ENCODE measurements at regions not wholly inside any gene's neighbourhood (a gene's known extent, or its start where the extent isn't known, plus 50 kb on each side); places are given as distances from the start of the nearest gene placed in this dataset.

DNA sequence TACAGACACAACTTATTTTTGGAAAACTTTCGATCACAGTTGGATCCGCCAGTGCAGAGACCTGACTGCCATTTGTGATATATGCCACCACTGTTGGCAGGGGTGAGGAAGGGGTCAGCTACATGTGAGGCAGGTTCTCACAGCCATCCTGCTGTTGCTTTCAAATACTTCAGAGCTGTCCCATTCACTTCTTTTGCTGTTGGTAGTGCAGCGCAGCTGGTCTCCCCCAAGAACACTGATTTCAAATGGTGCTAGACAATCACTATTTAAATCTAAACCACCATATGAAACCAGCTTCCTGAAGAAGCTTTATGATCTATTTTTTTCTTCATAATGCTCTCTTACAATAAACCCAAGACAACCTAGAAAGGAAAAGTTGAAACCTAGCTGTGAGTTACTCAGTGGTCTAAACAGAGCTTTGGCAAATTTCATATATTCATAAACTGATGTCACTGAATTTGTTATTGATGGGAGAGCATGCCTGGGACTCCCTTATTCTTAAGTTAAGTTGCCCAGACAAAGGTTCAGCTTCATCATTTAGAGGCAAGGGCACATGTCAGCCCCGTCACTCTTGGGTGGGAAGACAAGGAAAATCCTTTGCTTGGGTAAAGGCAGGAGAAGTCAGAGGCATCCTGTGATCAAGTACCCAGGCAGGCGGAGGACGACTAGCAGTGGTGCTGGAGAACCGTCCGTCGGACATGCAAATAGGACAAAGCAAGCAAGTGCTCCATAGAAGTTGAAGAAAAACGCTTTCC lies 143.4 kb upstream of the KLF14 start:
- no peak for DNase-seq (ENCODE audit: low spot score)
- ATAC-seq, result no peak

DNA sequence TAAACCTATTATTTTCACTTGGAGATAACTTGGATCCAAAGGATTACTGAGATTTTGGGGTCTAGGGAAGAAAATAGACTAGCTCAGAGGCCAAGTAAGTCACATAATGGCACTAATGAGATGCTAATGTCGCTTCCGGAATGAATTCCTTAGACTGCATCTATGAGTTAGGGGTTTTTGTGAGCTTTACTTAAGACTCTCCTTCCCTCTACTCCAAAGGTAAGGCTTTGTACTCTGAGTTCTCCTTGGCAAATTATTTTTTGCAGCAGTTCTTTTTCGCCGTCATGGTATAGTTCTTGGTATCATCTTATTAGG lies 143.9 kb upstream of the KLF14 start:
- DNase-seq (ENCODE audit: low spot score), result no peak
- no peak for ATAC-seq
- Mint-ChIP-seq H3K9me3 (no peaks in the 10 kb centered on the region), H3K27ac (no peak overlapping the region), H3K4me1 (ENCODE audit: low read depth in 2 of 2) (peaks cover 47 to 55% of the 10 kb centered on the region in 2 donors), H3K4me3 (no peak overlapping the region), H3K27me3 (no peaks in the 10 kb centered on the region), H3K36me3 (peaks cover 57% of the 10 kb centered on the region)

More for the DNA sequence above, 143.4 kb upstream of the KLF14 start:
- Mint-ChIP-seq H3K4me3 (no peak overlapping the region), H3K9me3 (no peaks in the 10 kb centered on the region), H3K36me3 (peaks cover 62% of the 10 kb centered on the region), H3K27ac (peak overlapping the region in 1 of 2 donors; percentile 31), H3K27me3 (no peaks in the 10 kb centered on the region), H3K4me1 (ENCODE audit: low read depth in 2 of 2) (peaks cover 52 to 58% of the 10 kb centered on the region in 2 donors)

DNA sequence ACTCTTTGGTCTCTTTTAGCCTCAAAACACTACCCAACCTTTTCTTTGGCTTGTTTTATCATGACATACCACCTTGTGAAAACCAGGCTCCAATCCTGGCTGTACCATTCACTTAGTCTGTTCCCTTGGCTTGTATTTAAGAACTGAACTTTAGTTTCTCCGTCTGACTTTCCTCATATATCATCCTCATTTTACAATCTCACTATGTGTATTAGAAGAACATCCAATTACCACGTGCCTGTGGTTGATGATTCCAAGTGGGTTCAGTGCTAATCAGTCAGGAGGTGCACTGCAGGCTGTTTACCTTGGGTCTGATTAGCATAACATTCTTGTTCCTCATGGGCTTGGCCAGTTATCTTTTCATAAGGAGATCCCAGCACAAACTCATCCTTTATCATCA lies 144.8 kb upstream of the KLF14 start:
- peaks cover 39 to 50% of the 10 kb centered on the region in 2 donors for H3K4me1 Mint-ChIP-seq (ENCODE audit: low read depth in 2 of 2)
- peak overlapping the region; percentile 12 to 16 for H3K27ac Mint-ChIP-seq
- ATAC-seq, result no peak

DNA sequence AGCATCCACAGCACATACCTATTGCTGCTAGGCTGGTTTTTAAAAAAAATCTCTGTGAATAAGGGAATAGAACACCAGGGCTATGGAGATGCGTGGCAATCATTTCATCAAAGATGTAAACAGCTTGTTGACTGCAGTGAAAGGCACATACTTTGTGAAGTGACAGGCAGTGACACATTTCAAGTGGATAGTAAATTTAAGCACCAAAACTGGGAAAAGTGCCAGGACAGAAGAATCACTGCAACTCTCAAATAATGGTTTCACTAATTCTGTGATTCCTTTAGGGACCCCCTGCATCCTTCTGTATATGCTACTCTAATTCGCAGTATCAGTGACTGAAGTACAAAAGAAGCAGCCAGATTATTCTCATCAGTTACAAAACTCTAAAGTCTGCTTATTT lies 145.2 kb upstream of the KLF14 start:
- peaks cover 47% of the 10 kb centered on the region for H3K36me3 Mint-ChIP-seq

More for the DNA sequence above, 144.8 kb upstream of the KLF14 start:
- Mint-ChIP-seq H3K9me3 (no peaks in the 10 kb centered on the region), H3K4me3 (no peak overlapping the region), H3K27me3 (no peaks in the 10 kb centered on the region), H3K36me3 (peaks cover 49% of the 10 kb centered on the region)
- DNase-seq (ENCODE audit: low spot score), result no peak

DNA sequence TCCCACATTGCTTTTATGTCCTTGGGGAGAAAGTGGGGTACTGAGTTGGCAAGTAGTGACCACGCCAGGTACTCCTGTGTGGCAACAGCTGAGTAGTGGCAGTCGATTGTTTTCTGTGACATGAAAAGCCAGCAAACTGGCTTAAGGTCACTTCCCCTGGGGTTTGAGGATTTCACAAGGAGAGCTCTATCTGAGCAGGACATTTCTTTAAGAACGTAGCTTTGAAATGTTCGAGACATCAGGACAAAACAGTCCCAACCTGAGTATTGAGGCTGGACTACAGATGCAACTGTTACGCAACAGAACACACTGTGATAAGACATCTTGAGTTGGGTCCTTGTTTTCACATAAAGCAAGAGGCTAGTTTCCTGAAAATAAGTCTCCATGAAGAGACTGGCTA lies 146.7 kb upstream of the KLF14 start:
- Mint-ChIP-seq H3K9me3 (no peaks in the 10 kb centered on the region), H3K27me3 (no peaks in the 10 kb centered on the region), H3K4me1 (ENCODE audit: low read depth in 2 of 2) (peaks cover 24 to 46% of the 10 kb centered on the region in 2 donors), H3K4me3 (no peak overlapping the region), H3K36me3 (peaks cover 42% of the 10 kb centered on the region), H3K27ac (peak overlapping the region; percentile 18 to 50)
- no peak for ATAC-seq
- DNase-seq (ENCODE audit: low spot score), result no peak

More for the DNA sequence above, 145.2 kb upstream of the KLF14 start:
- Mint-ChIP-seq H3K27me3 (no peaks in the 10 kb centered on the region), H3K9me3 (no peaks in the 10 kb centered on the region), H3K4me3 (no peak overlapping the region), H3K27ac (peak overlapping the region; percentile 12 to 16), H3K4me1 (ENCODE audit: low read depth in 2 of 2) (peaks cover 35 to 47% of the 10 kb centered on the region in 2 donors)
- no peak for ATAC-seq
- DNase-seq (ENCODE audit: low spot score), result no peak

DNA sequence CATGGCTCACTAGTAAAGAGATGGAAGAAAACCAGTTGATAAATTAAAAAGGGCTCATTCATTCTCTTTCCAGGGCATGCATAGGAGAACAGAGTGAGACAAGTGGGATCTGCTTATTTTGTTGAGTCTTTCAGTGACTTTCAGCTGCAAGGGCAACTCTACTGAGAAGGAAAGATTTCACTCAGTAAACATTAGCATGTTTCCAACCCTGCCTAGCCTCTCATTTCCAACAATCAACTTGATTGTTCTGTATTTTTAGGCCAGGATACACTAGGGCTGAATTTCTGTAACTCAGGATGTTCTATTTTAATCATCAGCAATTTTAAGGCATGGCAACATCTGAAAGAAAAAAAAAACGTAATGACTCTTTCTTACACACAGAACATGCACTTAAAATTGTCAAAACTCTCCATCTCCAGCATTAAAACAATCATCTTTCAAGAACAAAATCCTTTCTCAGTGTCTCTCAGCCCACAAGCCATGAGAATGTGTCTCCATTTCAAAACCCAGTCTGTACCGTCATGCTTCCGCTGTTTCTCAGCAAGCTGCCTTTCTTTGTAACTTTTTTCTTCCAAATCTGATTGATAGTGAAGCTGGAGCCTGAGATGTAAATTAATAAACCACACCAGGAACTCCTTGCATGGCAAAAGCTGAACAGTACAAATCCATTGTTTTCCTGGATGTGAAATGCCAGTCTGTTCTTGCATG lies 147.2 kb upstream of the KLF14 start:
- Mint-ChIP-seq H3K27ac (peak overlapping the region; percentile 18 to 50), H3K27me3 (no peaks in the 10 kb centered on the region), H3K36me3 (peaks cover 42% of the 10 kb centered on the region), H3K4me3 (no peak overlapping the region), H3K4me1 (ENCODE audit: low read depth in 2 of 2) (peaks cover 23 to 45% of the 10 kb centered on the region in 2 donors), H3K9me3 (no peaks in the 10 kb centered on the region)
- DNase-seq (ENCODE audit: low spot score), result no peak
- ATAC-seq, result no peak

DNA sequence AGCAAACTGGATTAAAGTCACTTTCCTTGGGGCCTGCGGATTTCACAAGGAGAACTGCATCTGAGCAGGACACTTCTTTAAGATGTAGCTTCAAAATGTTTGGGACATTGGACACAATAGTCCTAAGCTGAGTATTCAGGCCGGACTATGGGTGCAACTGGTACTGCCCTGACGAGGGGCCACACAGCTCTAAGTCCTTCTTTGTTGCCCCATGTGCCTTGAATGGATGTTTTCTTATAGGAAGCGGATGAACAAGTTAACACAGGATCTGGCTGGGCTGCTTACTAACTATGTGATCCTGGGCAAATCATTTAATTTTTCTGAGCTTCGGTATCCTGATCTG lies 147.8 kb upstream of the KLF14 start:
- Mint-ChIP-seq H3K27me3 (no peaks in the 10 kb centered on the region), H3K9me3 (no peaks in the 10 kb centered on the region), H3K4me1 (ENCODE audit: low read depth in 2 of 2) (peaks cover 23 to 45% of the 10 kb centered on the region in 2 donors), H3K4me3 (no peak overlapping the region), H3K36me3 (peaks cover 37% of the 10 kb centered on the region), H3K27ac (peak overlapping the region; percentile 18 to 50)
- DNase-seq (ENCODE audit: low spot score) (no peak), ATAC-seq (no peak)

DNA sequence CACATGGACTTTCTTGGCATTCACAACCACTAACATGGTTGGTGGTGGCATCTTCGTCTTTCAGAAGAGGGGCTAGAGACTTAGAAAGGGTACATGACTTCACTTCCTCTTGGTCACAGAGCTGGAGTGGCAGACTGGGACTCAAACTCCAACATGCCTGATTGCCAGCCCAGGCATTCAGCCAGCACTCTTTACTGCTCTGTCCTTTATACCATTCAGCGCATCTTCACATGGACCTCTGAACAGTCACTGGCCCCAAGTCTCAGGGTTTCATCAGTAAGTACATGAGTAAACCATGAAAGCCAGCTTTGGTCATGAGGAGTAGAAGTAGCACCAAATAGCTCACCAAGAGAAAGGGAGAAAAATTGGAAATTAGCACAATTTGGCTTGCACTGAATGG lies 148.4 kb upstream of the KLF14 start:
- Mint-ChIP-seq H3K27me3 (no peaks in the 10 kb centered on the region), H3K27ac (peak overlapping the region; percentile 18 to 50), H3K36me3 (peaks cover 42% of the 10 kb centered on the region), H3K9me3 (no peaks in the 10 kb centered on the region), H3K4me1 (ENCODE audit: low read depth in 2 of 2) (peaks cover 30 to 47% of the 10 kb centered on the region in 2 donors), H3K4me3 (no peak overlapping the region)
- DNase-seq (ENCODE audit: low spot score) (no peak), ATAC-seq (no peak)

DNA sequence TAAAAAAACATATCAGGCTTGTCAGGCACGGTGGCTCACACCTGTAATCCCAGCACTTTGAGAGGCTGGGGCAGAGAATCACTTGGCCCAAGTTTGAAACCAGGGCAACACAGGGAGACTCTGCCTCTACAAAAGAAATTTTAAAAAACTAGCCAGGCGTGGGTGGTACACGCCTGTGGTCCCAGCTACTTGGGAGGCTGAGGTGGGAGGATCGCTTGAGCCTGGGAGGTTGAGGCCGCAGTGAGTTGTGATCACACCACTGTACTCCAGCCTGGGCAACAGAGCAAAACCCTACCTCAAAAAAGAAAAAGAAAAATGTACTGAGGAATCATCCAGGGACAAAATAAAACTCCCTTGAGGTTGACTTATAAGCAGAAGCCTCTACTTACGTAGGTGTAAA lies 149.9 kb upstream of the KLF14 start:
- no peaks in the 10 kb centered on the region for H3K27me3 Mint-ChIP-seq
- H3K27ac Mint-ChIP-seq, result peak overlapping the region in 1 of 2 donors; percentile 23
- no peak overlapping the region for H3K4me3 Mint-ChIP-seq
- H3K36me3 Mint-ChIP-seq, result peaks cover 49% of the 10 kb centered on the region
- DNase-seq (ENCODE audit: low spot score), result no peak
- no peak for ATAC-seq
- H3K9me3 Mint-ChIP-seq, result no peaks in the 10 kb centered on the region
- peaks cover 39 to 51% of the 10 kb centered on the region in 2 donors for H3K4me1 Mint-ChIP-seq (ENCODE audit: low read depth in 2 of 2)

DNA sequence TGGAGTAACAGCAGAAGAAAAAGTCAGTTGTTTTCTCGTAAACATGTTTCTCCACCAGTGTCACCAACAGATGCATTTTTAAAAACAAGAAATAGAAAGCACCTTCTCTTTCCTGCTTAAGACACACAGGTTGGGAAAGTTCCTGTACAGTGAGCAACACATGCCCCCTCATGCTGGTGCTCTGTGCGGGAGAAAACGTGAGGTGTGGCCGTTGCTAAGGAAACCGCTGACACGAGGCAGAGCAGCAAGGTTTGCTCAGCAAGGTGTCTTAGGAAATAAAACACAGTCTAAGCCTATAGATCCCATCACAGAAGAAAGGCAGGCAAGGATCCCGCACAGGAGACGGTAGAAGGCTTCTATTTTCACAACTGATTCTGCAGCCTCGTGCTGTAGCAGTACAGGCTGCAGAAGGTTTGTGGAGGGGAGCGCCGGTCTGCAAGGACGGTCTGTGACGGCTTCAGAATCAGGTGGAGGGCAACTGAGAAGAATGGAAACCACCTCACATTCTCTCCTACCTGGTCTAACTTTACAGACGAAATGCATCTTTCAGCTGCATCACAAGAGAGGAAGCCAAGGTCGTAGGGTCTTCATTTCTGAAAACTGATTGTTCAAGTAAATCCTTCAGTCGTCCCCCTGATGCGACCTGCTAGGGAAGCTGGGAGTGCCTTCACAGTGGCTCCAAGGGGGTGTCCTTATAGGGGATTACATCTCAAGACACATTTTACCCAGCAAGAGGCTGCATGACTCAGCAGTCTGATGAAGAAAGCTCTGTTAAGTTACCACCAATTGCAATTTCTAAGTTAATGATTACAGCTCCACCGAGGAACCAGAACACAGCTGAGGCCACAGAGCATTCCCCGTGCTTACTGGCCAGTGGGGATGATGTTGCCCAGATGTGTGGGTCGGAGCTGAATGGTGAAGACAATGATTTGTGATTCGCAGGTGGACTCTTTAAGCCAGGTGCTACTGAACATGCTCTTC lies 150.7 kb upstream of the KLF14 start:
- DNase-seq (ENCODE audit: low spot score) (no peak), ATAC-seq (no peak)
- H3K4me1 Mint-ChIP-seq (ENCODE audit: low read depth in 2 of 2), result peaks cover 39 to 50% of the 10 kb centered on the region in 2 donors
- peak overlapping the region; percentile 23 to 54 for H3K27ac Mint-ChIP-seq
- H3K27me3 Mint-ChIP-seq, result no peaks in the 10 kb centered on the region
- no peaks in the 10 kb centered on the region for H3K9me3 Mint-ChIP-seq
- H3K36me3 Mint-ChIP-seq, result peaks cover 44% of the 10 kb centered on the region
- H3K4me3 Mint-ChIP-seq, result no peak overlapping the region

DNA sequence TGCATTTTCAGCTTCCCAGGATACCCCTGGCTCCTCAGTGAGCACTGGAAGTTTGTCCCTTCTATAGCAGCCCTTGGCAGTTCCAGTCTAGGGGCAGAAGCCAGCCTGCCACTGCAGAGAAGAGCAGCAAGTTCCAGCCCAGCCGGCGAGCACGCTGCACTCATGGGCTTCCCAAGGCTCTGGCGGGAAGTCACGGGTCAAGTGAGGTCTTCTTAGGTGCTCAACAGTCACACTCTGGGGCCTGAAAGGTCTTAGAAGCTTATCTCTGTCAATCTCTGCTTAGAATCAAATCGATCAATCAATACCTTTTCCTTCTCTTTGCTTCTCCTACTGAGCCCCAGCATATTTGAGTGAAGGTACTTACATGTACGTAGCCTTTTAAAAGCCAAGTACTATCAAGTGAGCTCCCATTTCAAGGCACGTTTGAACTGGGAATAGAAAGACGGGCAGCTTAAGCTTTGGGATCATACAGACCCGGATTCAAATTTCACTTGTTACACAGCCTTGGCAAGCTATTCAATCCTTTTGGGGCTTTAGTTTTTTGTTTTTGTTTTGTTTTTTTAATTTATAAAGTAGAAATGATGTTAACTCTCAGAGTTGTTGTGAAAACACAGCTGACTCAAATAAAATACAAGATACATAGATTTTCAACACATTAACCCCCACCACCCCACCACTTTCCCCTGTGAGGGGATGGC lies 152.6 kb upstream of the KLF14 start:
- no peak for DNase-seq (ENCODE audit: low spot score)
- H3K4me1 Mint-ChIP-seq (ENCODE audit: low read depth in 2 of 2), result peaks cover 48 to 51% of the 10 kb centered on the region in 2 donors
- peak overlapping the region; percentile 60 to 84 for H3K27ac Mint-ChIP-seq
- H3K9me3 Mint-ChIP-seq, result no peaks in the 10 kb centered on the region
- ATAC-seq, result no peak
- peaks cover 42% of the 10 kb centered on the region for H3K36me3 Mint-ChIP-seq
- H3K27me3 Mint-ChIP-seq, result no peaks in the 10 kb centered on the region
- H3K4me3 Mint-ChIP-seq, result no peak overlapping the region

DNA sequence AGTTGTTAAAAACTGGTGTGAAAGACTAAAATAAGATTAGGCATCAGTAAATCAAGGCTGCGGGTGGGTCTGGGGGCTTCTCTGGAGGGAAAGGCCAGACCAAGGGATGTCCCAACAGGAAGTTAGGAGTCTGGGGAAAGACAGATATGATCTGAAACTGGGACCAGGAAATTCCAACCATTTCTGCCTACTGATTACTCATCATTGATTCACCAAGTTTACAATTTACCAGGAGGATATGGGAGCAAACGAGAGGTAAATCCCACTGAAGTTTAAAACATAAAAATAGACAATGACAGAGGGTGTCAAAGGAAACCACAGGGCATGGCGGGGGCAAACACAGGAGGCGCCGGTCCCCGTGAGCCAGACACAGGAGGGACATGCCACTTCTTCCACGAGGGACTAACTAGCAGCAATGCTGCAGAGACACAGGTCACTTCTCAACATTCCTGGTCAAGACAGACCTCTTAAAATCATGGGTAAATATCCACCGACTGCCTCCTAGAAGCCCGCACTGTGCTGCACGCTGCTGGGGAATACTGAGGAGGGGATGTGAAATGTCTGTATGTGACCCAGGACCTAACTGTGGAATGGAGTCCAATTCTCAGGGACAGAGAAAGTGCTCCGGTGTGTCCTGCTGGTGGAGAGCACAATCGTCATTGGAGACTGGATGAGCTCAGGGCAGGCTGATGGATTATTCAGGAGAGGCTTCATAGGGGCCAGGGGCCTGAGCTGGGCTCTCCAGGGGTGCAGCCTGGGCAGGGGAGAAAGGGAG lies 153.4 kb upstream of the KLF14 start:
- H3K4me3 Mint-ChIP-seq, result peak overlapping the region; percentile 27
- H3K9me3 Mint-ChIP-seq, result no peaks in the 10 kb centered on the region
- no peaks in the 10 kb centered on the region for H3K27me3 Mint-ChIP-seq
- H3K36me3 Mint-ChIP-seq, result peaks cover 38% of the 10 kb centered on the region
- H3K4me1 Mint-ChIP-seq (ENCODE audit: low read depth in 2 of 2), result peaks cover 44 to 47% of the 10 kb centered on the region in 2 donors
- ATAC-seq, result peak in 1 of 2 donors; percentile 13
- peak overlapping the region; percentile 60 to 84 for H3K27ac Mint-ChIP-seq
- DNase-seq (ENCODE audit: low spot score), result no peak
